Pancreas (tissue), 10 donors: ENCODE measurements at regions not wholly inside any gene's neighbourhood (a gene's known extent, or its start where the extent isn't known, plus 50 kb on each side); places are given as distances from the start of the nearest gene placed in this dataset.
"Not testable (repeated sequence)": the region's sequence is repeated elsewhere in the genome, so short reads cannot be mapped to it uniquely, and the experiment has no call there.

Experiments
- ATAC-seq, 4 donors: fragments of 200-7000 bp; cut with Tn5 transposase; one replicate each; pipeline versions ENCODE4 v1.8.0 to v1.9.1; 2020; ENCODE audit warnings: mild to moderate bottlenecking in 4 of 4, moderate library complexity in 4 of 4
- DNase-seq, 6 donors: peaks; one replicate each; pipeline ENCODE4 v3.0.0-alpha.2; 2020
- FAIRE-seq: peaks from 2 replicates; lab custom pipeline; 2012; peaks lifted over from hg19 to GRCh38; lab: Jason Lieb, UNC
- H3K27ac ChIP-seq, 4 donors: fragments of 200-600 bp; sonication (generic); 1 replicate in 3 of 4; 2 replicates in 1 of 4; pipeline versions ENCODE4 v1.5.0 to v1.8.0; 2020
- H3K27me3 ChIP-seq, 4 donors: fragments of 200-600 bp; one replicate each; pipeline ENCODE4 v1.8.0; 2021
- H3K36me3 ChIP-seq, 3 donors: fragments of 200-600 bp; sonication (generic) in 1 of 3; one replicate each; pipeline versions ENCODE4 v1.5.0 to v1.8.0; 2020 to 2021
- H3K4me1 ChIP-seq, 3 donors: fragments of 200-600 bp; one replicate each; pipeline ENCODE4 v1.8.0; 2021
- H3K4me3 ChIP-seq, 4 donors: fragments of 200-600 bp; sonication (generic) in 2 of 4; one replicate each; pipeline versions ENCODE4 v1.5.0 to v1.8.0; 2020 to 2021
- H3K9me3 ChIP-seq, 4 donors: fragments of 200-600 bp; one replicate each; pipeline ENCODE4 v1.8.0; 2021
- WGBS, 2 donors: extraction: QIAGEN DNeasy Blood & Tissue Kit; methylation state at CpG; one replicate each; pipeline ENCODE4 v1.1.7; 2013; 5-methylcytosine and 5-hydroxymethylcytosine counted together
- intact Hi-C, 3 donors: fragments of 100-400 bp; cut with DNase I; formaldehyde crosslinking; loops; one replicate each; pipeline versions ENCODE4 v1.11.1 to v1.14.2; 2022
- donor health status: healthy with polysubstance abuse.
- donor health status: DM: no; HTN: no; CAD: no; lungs with moderate emphysema.
- donor health status: DM: no; HTN: no; CAD: no.
- donor health status: control.
- donor health status: control.
- donor health status: Bipolar disorder and iron deficiency.
- donor health status: DM: yes; HTN: yes; CAD: no.
- donor health status: DM: no; HTN: no; CAD: no.
- donor health status: DM: no; HTN: no; CAD: no.
- donor health status: DM: yes; HTN: yes; CAD: no.

GRCh38 chr10:38402442-38403346 is 308.6 kb downstream of the ZNF37A start:
- DNase-seq (peak; percentile 91 to 97 (median 95)), ATAC-seq (peak; percentile 99 to 100 (median 100))
- H3K4me1 ChIP-seq, FAIRE-seq, intact Hi-C loops, H3K36me3 ChIP-seq, H3K9me3 ChIP-seq, H3K27me3 ChIP-seq: not testable (repeated sequence)
- H3K4me3 ChIP-seq = peak overlapping the region; percentile 31 to 69 (median 58)
- H3K27ac ChIP-seq = peak overlapping the region; percentile 92 to 95 (median 94)
- 1% methylated on average over 70 to 110 of the region's 110 CpGs for WGBS, 2 donors

- Histone ChIP-seq H3K4me3 (peak overlapping the region; percentile 7 to 45 (median 32)), H3K27ac (peak overlapping the region; percentile 78 to 92 (median 86))
- H3K27me3 ChIP-seq, H3K9me3 ChIP-seq, intact Hi-C loops, ATAC-seq, FAIRE-seq, H3K36me3 ChIP-seq, H3K4me1 ChIP-seq: not testable (repeated sequence)
- WGBS, 2 donors = 65 to 70% methylated on average over 20 to 23 of the region's 23 CpGs
- DNase-seq = peak in 2 of 6 donors; percentile 10 to 20
These were observed 309.4 kb downstream of the ZNF37A start for GRCh38 chr10:38403347-38404117.

- intact Hi-C loops, ATAC-seq, H3K4me3 ChIP-seq, H3K9me3 ChIP-seq, H3K4me1 ChIP-seq, H3K27me3 ChIP-seq, H3K27ac ChIP-seq, H3K36me3 ChIP-seq, FAIRE-seq, DNase-seq: not testable (repeated sequence)
- WGBS, 2 donors = 100% methylated on average over 1 of the region's 1 CpG; no CpG with 5 or more reads in 1 of the 2 donors
These were observed 329.5 kb downstream of the ZNF37A start for GRCh38 chr10:38423634-38424033.

- H3K4me3 ChIP-seq, ATAC-seq, H3K27me3 ChIP-seq, H3K36me3 ChIP-seq, H3K9me3 ChIP-seq, FAIRE-seq, H3K4me1 ChIP-seq, intact Hi-C loops, DNase-seq, H3K27ac ChIP-seq: not testable (repeated sequence)
- WGBS, 2 donors = 100% methylated on average over 1 to 2 of the region's 2 CpGs
These were observed 336.1 kb downstream of the ZNF37A start for GRCh38 chr10:38430242-38430641.

- ATAC-seq, H3K4me3 ChIP-seq, H3K36me3 ChIP-seq, H3K9me3 ChIP-seq, H3K27ac ChIP-seq, DNase-seq, intact Hi-C loops, H3K27me3 ChIP-seq, FAIRE-seq, H3K4me1 ChIP-seq: not testable (repeated sequence)
- 83 to 95% methylated on average over 1 to 4 of the region's 5 CpGs for WGBS, 2 donors
These were observed 343.2 kb downstream of the ZNF37A start for GRCh38 chr10:38437359-38437758.

GRCh38 chr10:38448614-38449355 is 354.6 kb downstream of the ZNF37A start:
- FAIRE-seq, H3K9me3 ChIP-seq, H3K4me3 ChIP-seq, H3K36me3 ChIP-seq, intact Hi-C loops, H3K4me1 ChIP-seq, H3K27me3 ChIP-seq, H3K27ac ChIP-seq, ATAC-seq: not testable (repeated sequence)
- WGBS, 2 donors = 96 to 98% methylated on average over 20 to 22 of the region's 22 CpGs
- DNase-seq = peak in 1 of 6 donors; percentile 59

GRCh38 chr10:38449618-38450017 is 355.5 kb downstream of the ZNF37A start:
- FAIRE-seq, H3K36me3 ChIP-seq, ATAC-seq, H3K27me3 ChIP-seq, H3K4me1 ChIP-seq, H3K4me3 ChIP-seq, H3K9me3 ChIP-seq, intact Hi-C loops, H3K27ac ChIP-seq: not testable (repeated sequence)
- DNase-seq = peak in 1 of 6 donors; percentile 24
- WGBS, 2 donors = 97 to 98% methylated on average over 16 to 21 of the region's 21 CpGs

GRCh38 chr10:38450372-38451057 is 356.4 kb downstream of the ZNF37A start:
- H3K36me3 ChIP-seq, H3K27me3 ChIP-seq, intact Hi-C loops, H3K4me1 ChIP-seq, FAIRE-seq, H3K27ac ChIP-seq, H3K9me3 ChIP-seq, ATAC-seq, H3K4me3 ChIP-seq: not testable (repeated sequence)
- WGBS, 2 donors = 95 to 98% methylated on average over 31 to 32 of the region's 32 CpGs
- peak in 1 of 6 donors; percentile 54 for DNase-seq

- H3K36me3 ChIP-seq, H3K27ac ChIP-seq, FAIRE-seq, H3K4me1 ChIP-seq, H3K4me3 ChIP-seq, H3K9me3 ChIP-seq, intact Hi-C loops, H3K27me3 ChIP-seq, ATAC-seq: not testable (repeated sequence)
- DNase-seq = peak in 1 of 6 donors; percentile 60
- 96 to 97% methylated on average over 26 to 28 of the region's 28 CpGs for WGBS, 2 donors
These were observed 357.3 kb downstream of the ZNF37A start for GRCh38 chr10:38451306-38451967.
